ENCODE measurements at regions not wholly inside any gene's neighbourhood (a gene's known extent, or its start where the extent isn't known, plus 50 kb on each side); places are given as distances from the start of the nearest gene placed in this dataset.
A peak's percentile ranks its signal among the peaks of the same experiment; 100 is the strongest.

DNA sequence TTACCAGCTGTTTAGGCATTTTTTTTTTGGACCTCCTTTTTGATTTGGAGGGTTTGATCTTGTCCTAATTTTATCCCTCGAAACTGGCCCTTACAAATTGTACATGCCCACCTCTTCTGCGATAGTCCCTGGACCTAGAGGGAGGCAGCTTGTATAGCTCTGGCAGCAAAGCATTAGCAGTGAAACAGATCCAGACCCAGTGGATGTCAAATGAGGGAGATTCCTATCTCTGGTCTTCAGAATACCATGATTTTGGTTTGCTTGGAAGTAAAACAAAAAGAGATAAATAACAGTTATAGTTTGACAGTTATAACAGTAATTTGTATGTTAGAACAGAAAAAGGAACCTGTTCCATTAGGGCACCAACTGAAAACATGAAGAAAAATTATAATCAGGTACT is 123.6 kb downstream of the MIS18A start:
- H3K4me3 ChIP-seq (ENCODE audit: low read depth, poor library complexity, severe bottlenecking) = no peak overlapping the region
- 81 to 95% methylated on average over 2 of the region's 2 CpGs for WGBS, 2 donors
- TF ChIP-seq POLR2A (IDR thresholded peaks at IDR 0.05) = no peak
- TF ChIP-seq, protein P1, sequence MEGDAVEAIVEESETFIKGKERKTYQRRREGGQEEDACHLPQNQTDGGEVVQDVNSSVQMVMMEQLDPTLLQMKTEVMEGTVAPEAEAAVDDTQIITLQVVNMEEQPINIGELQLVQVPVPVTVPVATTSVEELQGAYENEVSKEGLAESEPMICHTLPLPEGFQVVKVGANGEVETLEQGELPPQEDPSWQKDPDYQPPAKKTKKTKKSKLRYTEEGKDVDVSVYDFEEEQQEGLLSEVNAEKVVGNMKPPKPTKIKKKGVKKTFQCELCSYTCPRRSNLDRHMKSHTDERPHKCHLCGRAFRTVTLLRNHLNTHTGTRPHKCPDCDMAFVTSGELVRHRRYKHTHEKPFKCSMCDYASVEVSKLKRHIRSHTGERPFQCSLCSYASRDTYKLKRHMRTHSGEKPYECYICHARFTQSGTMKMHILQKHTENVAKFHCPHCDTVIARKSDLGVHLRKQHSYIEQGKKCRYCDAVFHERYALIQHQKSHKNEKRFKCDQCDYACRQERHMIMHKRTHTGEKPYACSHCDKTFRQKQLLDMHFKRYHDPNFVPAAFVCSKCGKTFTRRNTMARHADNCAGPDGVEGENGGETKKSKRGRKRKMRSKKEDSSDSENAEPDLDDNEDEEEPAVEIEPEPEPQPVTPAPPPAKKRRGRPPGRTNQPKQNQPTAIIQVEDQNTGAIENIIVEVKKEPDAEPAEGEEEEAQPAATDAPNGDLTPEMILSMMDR (IDR thresholded peaks at IDR 0.05) = no peak
- intact Hi-C loops (cut with DNase I; ENCODE audit: low total_unique reads) = no loop called here
- DNase-seq (ENCODE audit: low spot score in 2 of 2) = no peak

DNA sequence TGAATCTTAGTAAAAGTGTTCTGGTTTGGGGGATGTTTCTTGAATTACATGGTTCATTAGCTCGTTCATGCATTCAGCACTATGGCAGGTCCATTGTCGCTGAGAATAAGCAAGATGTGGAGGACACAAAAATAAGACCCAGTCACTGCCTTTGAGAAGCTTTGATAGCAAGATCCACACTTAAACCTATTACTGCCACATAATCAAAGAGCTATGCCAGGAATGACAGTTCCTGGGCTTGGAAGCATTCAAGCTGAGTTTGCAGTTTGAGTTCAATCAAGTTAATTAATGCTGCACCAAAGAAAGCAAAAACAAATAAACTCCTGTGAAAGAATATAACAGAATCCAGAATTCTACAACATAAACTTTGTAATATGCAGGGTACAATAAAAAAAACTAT is 131.8 kb downstream of the MIS18A start:
- TF ChIP-seq, protein P1 (IDR thresholded peaks at IDR 0.05) = no peak
- TF ChIP-seq POLR2A (IDR thresholded peaks at IDR 0.05) = no peak
- H3K4me3 ChIP-seq (ENCODE audit: low read depth, poor library complexity, severe bottlenecking) = no peak overlapping the region
- DNase-seq (ENCODE audit: low spot score in 2 of 2) = no peak
- WGBS, 2 donors = 40 to 92% methylated on average over 2 of the region's 2 CpGs
- intact Hi-C loops (cut with DNase I; ENCODE audit: low total_unique reads) = no loop called here

DNA sequence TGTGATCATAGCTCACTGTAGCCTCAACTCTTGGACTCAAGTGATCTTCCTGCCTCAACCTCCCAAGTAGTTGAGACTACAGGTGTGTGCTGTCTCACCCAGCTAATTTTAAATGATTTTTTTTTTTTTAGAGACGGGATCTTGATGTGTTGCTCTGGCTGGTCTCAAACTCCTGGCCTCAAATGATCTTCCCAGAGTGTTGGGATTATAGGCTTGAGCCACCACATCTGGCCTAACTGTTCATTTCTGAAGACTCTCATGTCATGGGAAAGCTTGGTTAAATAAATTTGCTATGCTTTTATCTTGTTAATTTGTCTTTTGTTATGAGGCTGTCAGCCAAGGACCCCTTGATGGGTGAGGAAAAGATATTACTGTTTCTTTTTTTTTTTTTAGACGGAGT is 134.0 kb downstream of the MIS18A start:
- intact Hi-C loops (cut with DNase I; ENCODE audit: low total_unique reads) = no loop called here
- no peak overlapping the region for H3K4me3 ChIP-seq (ENCODE audit: low read depth, poor library complexity, severe bottlenecking)
- TF ChIP-seq, protein P1 (IDR thresholded peaks at IDR 0.05) = no peak
- TF ChIP-seq POLR2A (IDR thresholded peaks at IDR 0.05) = no peak
- WGBS, 2 donors = 89 to 93% methylated on average over 2 of the region's 2 CpGs
- no peak for DNase-seq (ENCODE audit: low spot score in 2 of 2)

DNA sequence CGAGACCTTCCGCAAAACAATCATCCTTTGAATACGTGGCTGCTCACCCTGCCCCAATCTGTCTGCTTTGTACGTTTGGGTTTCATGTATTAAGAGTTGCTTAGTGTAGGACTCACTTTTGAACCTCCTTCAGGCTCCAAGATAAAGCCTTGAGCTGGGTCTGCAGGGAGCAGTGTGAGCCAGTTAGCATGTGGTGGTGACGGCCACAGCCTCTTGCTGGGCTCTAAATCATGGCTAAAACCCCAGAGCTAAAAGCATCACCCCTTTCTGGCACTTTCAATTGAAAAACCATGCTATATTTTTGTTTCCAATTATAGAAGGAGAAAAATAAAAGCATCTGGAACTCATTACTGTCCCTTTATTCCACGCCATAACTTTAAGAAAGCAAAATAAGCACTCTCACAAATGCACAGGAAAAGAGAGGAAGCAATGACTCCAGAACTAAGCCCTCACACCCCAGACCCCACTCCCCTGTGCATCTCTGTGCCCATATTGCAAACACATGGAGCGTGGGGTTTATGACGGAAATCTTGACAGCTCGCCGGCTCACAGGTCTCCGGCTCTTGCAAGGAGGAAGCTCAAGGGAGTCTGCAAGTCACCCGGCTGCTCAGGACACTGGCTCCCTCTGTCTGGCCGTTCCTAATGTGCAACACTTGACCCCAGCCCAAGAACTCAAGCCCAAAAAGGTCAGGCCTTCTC is 135.5 kb downstream of the MIS18A start:
- WGBS, 2 donors = 54 to 63% methylated on average over 13 of the region's 13 CpGs
- no peak overlapping the region for H3K4me3 ChIP-seq (ENCODE audit: low read depth, poor library complexity, severe bottlenecking)
- intact Hi-C loops (cut with DNase I; ENCODE audit: low total_unique reads) = no loop called here
- peak in 1 of 2 donors; percentile 36 for DNase-seq (ENCODE audit: low spot score in 2 of 2)
- TF ChIP-seq, protein P1 (IDR thresholded peaks at IDR 0.05) = no peak
- no peak for TF ChIP-seq POLR2A (IDR thresholded peaks at IDR 0.05)

DNA sequence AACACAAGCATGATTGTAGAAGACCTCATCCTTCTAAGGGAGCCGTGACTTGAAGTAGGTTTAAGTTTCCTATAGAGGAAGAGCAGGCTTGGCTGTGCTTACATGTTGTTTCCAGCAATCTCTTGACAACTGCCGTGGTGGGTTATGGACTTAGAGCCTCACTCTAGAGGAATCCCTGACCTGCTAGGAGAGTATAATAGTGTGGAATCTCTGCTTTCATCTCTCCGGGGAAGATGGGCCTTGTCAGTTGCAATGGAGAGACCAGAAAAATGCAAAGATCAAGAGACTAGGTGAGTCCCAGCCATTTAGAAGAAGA is 137.6 kb downstream of the MIS18A start:
- WGBS, 2 donors = 68 to 70% methylated on average over 3 of the region's 3 CpGs
- no peak overlapping the region for H3K4me3 ChIP-seq (ENCODE audit: low read depth, poor library complexity, severe bottlenecking)
- DNase-seq (ENCODE audit: low spot score in 2 of 2) = no peak
- TF ChIP-seq, protein P1 (IDR thresholded peaks at IDR 0.05) = no peak
- no peak for TF ChIP-seq POLR2A (IDR thresholded peaks at IDR 0.05)
- intact Hi-C loops (cut with DNase I; ENCODE audit: low total_unique reads) = no loop called here

All from lower leg skin (tissue), 4 donors.